A549 (cell line): ENCODE measurements at regions not wholly inside any gene's neighbourhood (a gene's known extent, or its start where the extent isn't known, plus 50 kb on each side); places are given as distances from the start of the nearest gene placed in this dataset.
"Not testable (repeated sequence)": the region's sequence is repeated elsewhere in the genome, so short reads cannot be mapped to it uniquely, and the experiment has no call there.

ENCODE experiments used
- CEBPB ChIP-seq, 2 experiments: fragments of >200 bp in 1 of 2; sonication (Bioruptor Twin) in 1 of 2; formaldehyde crosslinking in 1 of 2; IDR thresholded peaks; 2 replicates each; pipeline ENCODE4 v1.6.1; 2012 to 2016
- FOSB ChIP-seq: fragments of 250-450 bp; sonication (Bioruptor Pico); IDR thresholded peaks from 2 replicates; pipeline ENCODE4 v1.5.0; 2020; ENCODE audit warnings: mild to moderate bottlenecking, moderate library complexity
- HOXA7 ChIP-seq: fragments of 250-450 bp; sonication (Bioruptor Pico); IDR thresholded peaks from 2 replicates; pipeline ENCODE4 v1.5.0; 2020; ENCODE audit warnings: mild to moderate bottlenecking, moderate library complexity
- RAD21 ChIP-seq, 2 experiments: fragments of >200 bp in 1 of 2; sonication (Bioruptor Twin) in 1 of 2; formaldehyde crosslinking in 1 of 2; IDR thresholded peaks in 1 of 2; conservative IDR thresholded peaks in 1 of 2; 2 replicates in 1 of 2; 3 replicates in 1 of 2; pipeline ENCODE4 v1.6.1; 2012 to 2018; ENCODE audit warnings: inconsistent platforms in 1 of 2
- ZSCAN20 ChIP-seq: fragments of 250-450 bp; sonication (Bioruptor Pico); IDR thresholded peaks from 2 replicates; pipeline ENCODE4 v1.8.0; 2022; ENCODE audit warnings: mild to moderate bottlenecking, moderate library complexity
- TF ChIP-seq, protein P1 (sequence below): fragments of >200 bp; sonication (Bioruptor Twin); formaldehyde crosslinking; IDR thresholded peaks from 3 replicates; pipeline ENCODE4 v1.5.1; 2016

GRCh38 chr3:165649282-165649681, 187.9 kb downstream of the BCHE start:
- not testable (repeated sequence) for TF ChIP-seq ZSCAN20 (CRISPR knock-in tag); RAD21 (conservative IDR thresholded peaks at IDR 0.05 in 1 of 2, IDR thresholded peaks at IDR 0.05 in 1 of 2); FOSB (CRISPR knock-in tag); HOXA7 (CRISPR knock-in tag); CEBPB (IDR thresholded peaks at IDR 0.05)
- TF ChIP-seq, protein P1, sequence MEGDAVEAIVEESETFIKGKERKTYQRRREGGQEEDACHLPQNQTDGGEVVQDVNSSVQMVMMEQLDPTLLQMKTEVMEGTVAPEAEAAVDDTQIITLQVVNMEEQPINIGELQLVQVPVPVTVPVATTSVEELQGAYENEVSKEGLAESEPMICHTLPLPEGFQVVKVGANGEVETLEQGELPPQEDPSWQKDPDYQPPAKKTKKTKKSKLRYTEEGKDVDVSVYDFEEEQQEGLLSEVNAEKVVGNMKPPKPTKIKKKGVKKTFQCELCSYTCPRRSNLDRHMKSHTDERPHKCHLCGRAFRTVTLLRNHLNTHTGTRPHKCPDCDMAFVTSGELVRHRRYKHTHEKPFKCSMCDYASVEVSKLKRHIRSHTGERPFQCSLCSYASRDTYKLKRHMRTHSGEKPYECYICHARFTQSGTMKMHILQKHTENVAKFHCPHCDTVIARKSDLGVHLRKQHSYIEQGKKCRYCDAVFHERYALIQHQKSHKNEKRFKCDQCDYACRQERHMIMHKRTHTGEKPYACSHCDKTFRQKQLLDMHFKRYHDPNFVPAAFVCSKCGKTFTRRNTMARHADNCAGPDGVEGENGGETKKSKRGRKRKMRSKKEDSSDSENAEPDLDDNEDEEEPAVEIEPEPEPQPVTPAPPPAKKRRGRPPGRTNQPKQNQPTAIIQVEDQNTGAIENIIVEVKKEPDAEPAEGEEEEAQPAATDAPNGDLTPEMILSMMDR: not testable (repeated sequence)
